NCI-H1417 (cell line): ENCODE measurements at regions not wholly inside any gene's neighbourhood (a gene's known extent, or its start where the extent isn't known, plus 50 kb on each side); places are given as distances from the start of the nearest gene placed in this dataset.
A peak's percentile ranks its signal among the peaks of the same experiment; 100 is the strongest.
"Not testable (repeated sequence)": the region's sequence is repeated elsewhere in the genome, so short reads cannot be mapped to it uniquely, and the experiment has no call there.

Experiments used
- DNase-seq, 3 experiments: peaks; one replicate each; lab custom pipeline; 2025; lab: John Stamatoyannopoulos, UW

DNA sequence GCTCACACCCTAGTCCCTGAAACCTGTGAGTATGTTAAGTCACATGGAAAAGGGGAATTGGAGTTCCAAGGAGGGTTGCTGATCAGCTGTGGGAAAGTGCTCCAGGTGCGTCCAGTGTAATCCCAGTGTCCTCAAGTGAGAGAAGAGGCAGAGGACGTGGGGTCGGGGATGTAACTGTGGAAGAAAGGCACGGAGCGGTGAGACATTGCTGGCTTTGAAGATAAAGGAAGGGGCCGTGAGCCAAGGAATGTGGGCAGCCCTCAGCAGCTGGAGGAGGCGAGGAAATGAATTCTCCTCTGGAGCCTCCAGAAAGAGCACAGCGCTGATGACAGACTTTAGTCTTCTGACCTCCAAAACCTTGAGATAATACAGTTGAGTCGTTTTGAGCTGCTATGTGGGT is 191.6 kb upstream of the TMEM132C start:
- DNase-seq, result no peak

DNA sequence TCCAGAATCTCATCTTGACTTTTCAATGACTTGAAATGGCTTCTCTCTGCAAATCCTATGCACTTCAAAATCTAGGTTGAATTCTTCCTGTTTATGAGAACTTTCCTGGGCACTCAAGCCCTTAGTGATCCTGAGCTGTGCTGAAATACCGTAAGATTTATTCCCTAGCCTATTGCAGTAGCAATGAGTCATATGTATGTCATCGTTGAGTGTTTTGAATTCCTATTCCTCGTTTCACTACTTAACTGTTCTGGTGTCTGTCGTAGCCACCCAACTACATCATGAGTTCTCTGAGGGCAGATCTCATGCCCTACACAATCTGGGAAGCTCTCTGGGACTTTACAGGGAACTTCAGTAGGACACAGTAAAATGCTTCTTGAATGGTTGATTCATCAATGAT is 190.8 kb upstream of the TMEM132C start:
- no peak for DNase-seq

DNA sequence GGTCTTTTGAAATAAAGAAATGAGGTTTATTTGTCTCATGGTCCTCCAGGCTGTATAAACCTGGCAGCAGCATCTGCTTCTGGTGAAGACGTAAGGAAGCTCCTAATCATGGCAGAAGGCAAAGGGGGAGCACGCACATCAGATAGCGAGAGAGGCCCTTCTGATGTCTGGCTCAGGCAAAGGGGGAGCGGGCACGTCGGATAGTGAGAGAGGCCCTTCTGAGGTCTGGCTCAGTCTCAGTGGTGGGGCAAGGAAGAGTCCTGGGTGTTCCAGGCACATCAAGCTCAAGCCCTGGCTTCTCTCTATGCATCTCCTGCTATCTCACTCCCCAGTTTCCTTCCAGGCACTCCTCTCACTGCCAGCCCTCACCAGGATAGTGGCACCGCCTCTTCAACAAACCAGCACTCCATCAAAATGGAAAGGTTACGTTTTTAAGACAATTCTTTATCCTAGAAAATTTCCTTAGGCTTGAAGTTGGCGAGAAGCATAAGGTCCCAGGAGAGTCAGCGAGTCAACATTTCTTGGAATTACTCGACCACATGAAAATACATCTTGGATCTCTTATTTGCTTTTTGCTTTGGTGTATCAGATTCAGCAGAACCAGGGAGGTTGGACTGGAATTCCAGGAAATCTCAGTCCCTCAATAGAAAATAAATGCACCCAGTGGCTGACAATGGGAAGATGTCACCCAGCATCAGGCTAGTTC is 189.6 kb upstream of the TMEM132C start:
- DNase-seq, result no peak

DNA sequence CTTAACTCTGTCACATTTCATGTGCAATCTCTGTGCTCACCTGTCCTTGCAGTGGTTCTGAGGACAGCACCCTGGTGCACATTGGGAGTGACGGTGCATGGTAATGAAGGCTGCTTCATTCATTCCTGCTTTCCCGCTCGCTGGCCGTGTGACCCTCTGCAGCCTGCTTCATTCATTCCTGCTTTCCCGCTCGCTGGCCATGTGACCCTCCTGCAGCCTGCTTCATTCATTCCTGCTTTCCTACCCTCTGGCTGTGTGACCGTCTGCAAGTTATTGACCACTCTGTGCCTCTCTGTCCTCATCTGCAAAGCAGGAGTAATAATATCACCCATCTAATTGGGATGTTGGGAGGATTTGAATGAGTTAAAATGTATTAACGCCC is 189.1 kb upstream of the TMEM132C start:
- DNase-seq, result no peak

DNA sequence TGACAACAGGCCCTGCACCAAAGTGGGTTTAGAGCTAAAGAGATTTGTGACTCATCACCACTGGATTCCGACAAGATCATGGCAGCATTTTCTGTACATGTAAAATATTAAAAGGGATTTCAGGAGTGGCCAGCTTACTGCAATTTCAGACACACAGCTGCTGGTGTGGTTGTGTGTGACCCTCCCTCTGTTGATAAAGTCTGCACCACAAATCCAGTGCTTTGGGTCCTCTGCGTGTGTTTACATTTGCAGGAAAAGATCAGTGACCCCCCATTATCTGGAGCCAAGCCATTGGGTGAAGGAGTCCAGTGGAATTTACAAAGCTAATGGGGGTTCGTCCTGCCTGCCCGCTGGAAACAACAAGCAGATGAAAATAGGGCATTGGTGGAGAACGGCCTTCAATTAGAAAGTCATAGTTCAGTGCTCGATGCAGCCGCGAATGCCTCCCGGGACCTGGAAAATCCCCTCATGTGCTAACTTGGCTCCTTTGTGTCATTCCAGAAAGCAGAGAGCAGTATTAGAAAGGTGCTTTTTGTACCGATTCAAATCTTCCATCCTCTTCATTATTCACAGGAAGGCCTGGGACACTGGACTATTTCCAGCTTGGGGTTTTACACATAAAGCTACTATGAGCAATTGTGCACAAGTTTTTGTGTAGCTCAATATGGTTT is 188.5 kb upstream of the TMEM132C start:
- no peak for DNase-seq

DNA sequence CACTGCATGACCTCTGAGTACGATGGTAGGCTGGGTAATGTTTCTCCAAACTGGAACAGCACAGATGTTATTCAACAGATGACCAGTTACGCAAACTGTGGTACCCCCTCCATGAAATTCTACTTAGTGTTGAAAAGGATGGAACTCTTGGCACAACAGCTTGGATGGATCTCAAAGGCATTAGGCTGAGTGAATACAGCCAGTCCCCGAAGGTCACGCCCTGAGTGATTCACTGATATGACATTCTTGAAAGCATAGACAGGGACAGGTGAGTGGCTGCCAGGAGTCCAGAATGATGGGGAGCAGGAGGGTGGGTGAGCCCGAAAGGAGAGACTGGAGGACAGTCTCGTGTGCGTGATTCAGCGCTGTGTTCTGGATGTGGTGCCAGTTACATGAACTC is 187.5 kb upstream of the TMEM132C start:
- DNase-seq, result no peak

DNA sequence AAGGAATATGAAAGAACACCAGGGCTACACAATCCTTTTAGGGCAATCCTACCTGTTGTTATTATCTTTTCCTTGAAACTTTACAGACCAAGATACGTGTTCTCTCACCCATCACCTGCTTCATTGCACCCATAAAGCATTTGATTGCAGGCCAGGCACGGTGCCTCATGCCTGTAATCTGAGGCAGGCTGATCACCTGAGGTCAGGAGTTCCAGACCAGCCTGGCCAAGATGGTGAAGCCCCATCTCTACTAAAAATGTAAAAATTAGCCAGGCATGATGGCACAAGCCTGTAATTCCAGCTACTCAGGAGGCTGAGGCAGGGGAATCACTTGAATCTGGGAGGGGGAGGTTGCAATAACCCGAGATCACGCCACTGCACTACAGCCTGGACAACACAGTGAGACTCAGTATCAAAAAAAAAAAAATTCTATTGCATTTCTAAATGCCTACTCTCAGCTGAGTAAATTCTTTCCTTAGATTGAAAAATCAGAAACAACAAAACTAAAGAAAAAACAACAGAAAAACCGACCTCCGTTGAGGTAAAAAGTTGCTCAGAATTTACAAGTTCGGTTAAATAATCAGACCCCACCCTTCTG is 183.7 kb upstream of the TMEM132C start:
- DNase-seq, result no peak

DNA sequence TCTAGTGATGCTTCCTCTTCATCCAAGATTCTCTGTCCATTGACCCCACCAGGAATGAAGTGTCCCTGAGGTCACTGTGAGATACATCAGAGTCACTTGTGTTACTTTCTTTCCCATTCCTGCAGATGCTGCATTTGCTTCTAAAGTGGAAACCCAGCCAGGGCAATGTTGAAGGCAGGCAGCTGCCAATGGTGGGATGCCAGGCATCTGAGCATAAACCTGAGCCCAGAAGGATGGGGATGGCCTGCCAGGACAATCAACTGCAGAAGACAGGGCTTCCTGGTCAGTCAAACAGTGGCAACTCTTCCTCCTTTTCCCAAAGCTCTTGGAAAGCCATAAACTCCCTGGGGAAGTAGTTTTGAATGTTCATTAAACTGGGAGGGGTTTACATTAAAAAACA is 178.0 kb upstream of the TMEM132C start:
- DNase-seq, result no peak

DNA sequence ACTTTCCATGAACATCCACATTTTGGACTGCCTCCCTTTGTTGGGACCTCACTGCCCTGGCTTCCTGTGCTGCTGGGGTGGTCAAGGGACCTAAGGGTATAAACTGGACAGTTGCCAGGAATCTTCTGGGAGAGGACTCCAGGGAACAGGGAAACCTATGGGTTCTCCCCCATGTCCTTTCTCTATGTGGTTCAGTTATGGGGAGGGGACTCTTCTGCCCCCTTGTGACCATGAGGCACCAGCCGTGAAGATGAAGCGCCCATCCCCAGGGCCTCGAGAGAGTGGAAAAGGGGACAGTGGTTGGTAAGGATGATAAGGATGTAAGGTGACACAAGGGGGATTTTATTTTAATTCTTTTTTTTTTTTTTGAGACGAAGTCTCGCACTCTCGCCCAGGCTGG is 177.0 kb upstream of the TMEM132C start:
- DNase-seq, result no peak

DNA sequence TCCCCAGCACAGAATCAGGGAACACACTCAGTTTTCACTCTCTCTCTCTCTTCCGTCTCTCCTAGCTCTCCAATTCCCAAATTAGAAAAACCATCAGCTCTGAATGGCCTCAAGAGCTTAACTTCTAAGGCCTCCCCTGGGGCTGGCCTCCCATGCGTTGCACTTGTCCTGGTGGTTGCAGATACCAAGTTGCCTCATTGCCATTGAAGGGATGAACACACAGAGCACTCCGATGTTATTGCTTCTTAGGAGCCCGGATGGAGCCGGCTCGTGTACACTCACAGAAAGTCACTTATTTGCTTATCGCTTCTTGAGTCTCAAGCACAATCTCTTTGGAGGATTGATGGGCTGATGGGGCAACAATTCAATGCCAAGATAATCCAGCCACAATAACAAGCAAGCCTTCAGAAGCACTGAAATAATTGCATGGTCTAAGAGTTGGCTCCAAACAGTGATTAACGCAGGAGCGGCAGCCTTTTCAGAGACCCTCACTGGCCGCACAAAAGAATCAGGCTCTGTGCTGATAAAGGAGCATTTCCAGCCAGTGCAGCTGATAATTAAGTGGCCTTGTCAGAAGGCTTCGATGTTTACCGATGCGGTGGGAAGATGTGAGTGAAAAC is 175.8 kb upstream of the TMEM132C start:
- peak in 1 of 3 experiments; percentile 90 for DNase-seq

DNA sequence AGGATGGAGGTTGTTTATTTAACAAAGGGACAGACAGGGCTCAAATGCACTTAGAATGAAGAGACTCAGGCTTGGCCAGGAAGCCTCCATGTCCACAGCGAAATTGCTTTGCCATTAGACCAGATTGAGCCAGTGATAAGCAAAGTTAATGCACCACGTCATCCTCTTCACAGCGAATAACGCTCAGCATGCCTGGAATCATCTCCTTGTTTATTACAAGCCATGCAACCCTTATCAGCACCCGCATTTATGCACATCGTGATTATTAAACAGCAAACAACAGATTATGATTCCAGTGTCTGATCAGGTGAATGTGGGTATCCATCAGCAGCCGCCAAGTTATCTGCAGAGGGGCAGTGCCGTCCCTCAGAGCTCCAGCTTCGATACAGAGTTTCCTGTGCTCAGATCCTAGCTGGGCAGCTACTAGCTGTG is 175.0 kb upstream of the TMEM132C start:
- peak in 1 of 3 experiments; percentile 82 for DNase-seq

DNA sequence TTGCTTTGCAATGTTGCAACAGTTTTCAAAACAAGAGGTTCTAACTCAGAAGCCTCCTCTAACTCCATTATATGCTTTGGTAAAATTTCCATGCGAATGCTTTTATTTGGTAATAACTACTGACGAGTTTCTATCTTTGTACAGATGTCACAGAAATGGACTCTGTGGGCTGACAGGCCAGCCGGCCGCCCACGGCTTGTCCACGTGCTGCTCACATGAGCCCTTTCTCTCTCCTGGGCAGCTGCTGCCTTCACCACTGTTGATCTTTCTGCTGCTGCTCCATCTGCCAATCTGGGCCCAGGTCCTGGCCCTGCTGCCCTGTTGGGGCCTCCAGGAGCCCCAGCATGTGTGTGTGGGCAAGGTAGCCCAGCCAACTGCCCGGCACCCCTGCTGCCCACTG is 168.2 kb upstream of the TMEM132C start:
- no peak for DNase-seq

DNA sequence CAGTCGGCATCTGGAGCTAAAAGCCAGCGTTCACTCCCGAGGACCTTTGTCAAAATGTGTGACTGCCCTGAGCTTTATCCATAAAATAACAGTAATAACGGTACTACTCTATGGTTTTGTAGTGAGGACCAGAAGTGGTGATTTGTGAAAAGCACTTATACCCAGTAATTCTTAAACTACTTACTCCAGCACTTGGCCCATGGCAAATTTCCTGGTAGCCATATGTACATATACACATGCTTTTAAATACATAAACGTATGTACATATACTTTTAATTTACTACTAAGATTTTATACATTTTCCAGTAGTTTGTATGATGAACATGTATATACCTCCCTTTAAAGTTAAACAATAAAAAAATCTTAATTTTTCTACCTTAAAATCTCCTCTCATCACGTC is 163.8 kb upstream of the TMEM132C start:
- no peak for DNase-seq

DNA sequence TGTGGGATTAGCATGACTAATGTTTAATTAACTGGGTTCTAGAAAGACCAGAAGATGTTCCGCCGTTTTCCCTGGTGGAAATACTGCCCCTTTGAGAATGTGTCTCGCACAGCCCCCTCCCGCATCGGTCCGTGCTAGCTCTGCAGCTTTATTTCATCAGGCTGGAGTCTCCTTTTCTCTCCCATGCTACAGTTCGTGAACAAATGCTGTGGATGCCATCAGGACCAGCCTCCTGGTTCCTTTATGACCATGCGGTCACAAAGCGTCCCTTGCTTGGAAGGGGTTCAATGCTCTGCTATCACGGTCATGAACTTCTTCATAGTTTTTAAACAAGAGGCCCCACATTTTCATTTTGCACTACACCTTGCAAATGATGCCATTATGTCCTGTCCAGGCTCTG is 157.7 kb upstream of the TMEM132C start:
- no peak for DNase-seq

DNA sequence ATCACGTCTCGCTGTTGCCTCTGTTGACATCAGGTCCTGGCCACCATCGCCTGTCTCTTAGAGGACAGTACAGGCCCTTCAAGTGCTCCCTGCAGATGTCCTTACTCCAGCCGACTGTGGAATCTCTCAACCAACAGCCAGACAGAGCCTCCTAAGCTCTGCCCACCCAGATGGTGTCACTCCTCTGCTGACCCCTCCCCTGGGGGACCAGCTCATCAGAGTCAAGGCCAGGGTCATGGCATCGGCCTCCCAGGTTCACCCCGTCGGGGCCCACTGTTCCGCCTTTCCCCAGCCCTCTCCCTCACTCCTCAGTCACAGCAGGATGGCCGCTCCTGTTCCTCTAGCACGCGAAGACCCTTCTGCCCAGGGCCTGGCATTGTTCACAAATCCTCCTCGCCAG is 157.3 kb upstream of the TMEM132C start:
- DNase-seq, result no peak

DNA sequence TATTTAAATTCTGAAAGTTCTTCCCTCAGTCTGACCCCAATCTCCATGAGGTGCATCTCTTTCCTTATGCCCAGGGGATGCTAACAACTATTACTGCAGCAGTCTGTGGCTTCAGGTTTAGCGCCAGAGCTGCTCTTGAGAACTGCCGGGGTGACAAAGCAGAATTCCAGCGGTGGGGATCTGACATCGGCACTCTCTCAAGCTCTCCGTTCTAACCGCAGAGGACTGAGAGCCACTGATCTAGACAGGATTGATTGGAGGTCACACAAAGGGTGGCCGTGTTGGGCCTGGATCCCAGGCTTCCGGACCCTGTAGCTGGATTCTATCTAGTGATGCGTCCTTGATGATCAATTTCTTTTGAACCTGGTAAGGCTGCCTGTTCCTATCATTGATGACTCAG is 155.6 kb upstream of the TMEM132C start:
- DNase-seq, result peak in 1 of 3 experiments; percentile 17

DNA sequence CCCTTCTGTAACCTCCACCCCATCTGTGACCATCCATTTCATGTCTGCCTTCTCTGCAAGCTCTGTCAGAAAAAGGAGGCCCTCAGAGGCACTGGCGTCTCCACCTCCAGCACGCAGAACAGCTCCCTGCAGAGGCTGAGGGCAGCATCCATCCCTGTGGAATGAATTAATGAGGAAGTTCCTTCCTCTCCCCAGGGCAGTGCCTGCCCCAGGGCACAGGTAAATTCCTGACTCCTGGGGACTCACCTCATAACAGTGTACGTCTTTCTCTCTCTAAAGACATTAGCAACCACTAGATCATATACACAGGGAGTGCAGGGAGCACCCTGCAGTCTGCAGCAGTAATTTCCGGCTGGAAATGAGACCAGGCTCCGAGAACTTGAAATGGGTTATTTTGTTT is 155.0 kb upstream of the TMEM132C start:
- DNase-seq, result no peak

DNA sequence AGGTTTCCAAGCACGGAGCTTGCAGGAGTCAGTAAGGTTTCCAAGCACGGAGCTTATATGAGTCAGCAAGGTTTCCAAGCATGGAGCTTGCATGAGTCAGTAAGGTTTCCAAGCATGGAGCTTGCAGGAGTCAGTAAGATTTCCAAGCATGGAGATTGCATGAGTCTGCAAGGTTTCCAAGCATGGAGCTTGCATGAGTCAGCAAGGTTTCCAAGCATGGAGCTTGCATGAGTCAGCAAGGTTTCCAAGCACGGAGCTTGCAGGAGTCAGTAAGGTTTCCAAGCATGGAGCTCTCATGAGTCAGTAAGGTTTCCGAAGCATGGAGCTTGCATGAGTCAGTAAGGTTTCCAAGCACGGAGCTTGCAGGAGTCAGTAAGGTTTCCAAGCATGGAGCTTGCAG is 153.7 kb upstream of the TMEM132C start:
- DNase-seq, result not testable (repeated sequence)

DNA sequence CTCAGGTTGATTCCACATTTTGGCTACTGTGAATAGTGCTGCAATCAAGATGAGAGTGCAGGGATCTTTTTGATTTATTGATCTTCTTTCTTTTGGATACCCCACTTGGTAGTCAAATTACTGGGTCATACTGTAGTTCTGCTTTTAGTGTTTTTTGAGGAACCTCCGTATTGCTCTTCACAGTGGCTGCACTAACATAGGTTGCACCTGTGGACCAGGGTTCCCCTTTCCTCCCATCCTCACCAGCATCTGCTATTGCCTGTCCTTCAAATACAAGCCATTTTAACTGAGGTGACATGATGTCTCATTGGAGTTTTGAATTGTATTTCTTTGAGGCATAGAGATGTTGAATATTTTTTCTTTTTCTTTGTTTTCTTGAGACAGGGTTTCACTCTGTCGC is 152.5 kb upstream of the TMEM132C start:
- DNase-seq, result no peak

DNA sequence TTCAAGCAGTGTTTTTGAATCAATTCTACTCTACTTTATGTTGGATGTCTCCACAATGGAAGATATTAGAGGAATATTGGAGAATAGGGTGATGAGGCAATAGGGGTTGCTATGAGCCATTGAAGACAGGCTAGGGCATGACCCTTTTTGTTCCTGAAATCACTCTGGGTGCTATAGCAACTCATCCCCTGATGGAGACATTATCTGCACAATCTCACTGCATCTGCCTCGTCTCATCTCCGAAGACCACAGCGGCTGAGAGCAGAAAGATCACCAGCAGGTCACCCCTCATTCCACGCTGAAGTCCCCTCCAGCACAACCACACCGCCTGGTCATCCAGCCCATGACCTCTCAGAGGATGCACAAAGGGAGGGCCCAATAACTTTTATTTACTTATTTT is 150.4 kb upstream of the TMEM132C start:
- DNase-seq, result no peak

DNA sequence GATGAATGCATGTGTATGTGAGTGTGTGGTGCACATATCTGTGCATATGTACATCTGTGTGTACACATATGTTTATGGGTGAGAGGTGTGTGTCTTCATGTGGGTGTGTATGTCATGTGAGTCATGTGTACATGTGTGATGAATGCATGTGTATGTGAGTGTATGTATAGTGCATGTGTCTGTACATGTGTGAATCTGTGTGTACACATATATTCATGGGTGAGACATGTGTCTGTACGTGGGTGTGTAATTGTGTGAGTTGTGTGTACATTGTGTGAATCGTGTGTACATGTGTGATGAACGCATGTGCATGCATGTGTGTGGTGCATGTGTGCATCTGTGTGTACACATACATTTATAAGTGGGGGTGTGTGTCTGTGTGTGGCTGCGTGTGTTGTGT is 146.9 kb upstream of the TMEM132C start:
- DNase-seq, result no peak

DNA sequence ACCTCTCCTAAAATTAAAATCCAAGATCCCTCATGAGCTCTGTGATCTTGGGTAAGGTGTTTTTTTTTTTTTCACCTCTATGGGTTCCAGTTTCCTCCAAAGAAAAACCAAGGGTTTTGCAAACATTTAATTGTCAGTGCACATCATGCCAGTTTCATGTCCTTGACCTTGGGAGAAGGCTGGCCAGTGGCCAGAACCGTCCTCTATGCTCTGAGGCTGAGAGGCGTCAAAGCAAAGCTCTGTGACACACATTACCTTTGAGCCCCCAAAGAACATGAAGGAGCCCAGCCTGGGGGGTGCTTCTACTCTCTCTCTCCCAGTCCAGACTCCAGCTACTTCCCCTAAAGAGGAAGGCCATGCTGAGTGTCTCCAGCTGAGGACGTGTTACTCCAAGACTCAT is 145.5 kb upstream of the TMEM132C start:
- DNase-seq, result no peak

DNA sequence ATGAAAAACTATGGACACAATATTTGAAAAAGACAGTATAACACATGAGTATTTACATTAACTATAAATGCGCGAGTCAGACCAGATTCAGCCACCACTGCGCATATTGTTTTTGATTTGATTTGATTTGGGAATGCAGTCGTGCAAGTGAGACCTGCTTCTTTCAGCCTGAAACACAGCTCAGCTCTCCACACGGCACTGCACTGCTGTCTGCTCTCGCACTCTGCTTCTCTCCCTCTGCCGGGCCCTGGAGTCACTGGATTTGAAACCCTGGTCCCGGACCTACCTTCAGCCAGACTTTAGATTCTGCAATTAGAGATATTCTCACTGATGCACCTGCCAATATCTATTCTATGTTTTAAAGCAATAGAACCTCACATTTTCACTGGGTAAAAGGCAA is 143.9 kb upstream of the TMEM132C start:
- no peak for DNase-seq
